ENCODE measurements at regions not wholly inside any gene's neighbourhood (a gene's known extent, or its start where the extent isn't known, plus 50 kb on each side); places are given as distances from the start of the nearest gene placed in this dataset.

- Histone ChIP-seq H2AFZ (no peak overlapping the region), H3K27ac (no peak overlapping the region), H3K27me3 (replicated peaks; ENCODE audit: insufficient read depth) (no peaks in the 10 kb centered on the region), H3K4me3 (no peak overlapping the region), H3K79me2 (ENCODE audit: insufficient read depth) (no peaks in the 10 kb centered on the region), H3K4me1 (ENCODE audit: insufficient read depth) (no peaks in the 10 kb centered on the region), H3K36me3 (ENCODE audit: low read depth) (no peaks in the 10 kb centered on the region), H3K9ac (no peak overlapping the region), H3K9me2 (ENCODE audit: insufficient read depth) (no peaks in the 10 kb centered on the region), H3K4me2 (ENCODE audit: unreplicated experiment) (no peak overlapping the region), H4K20me1 (ENCODE audit: insufficient read depth) (no peaks in the 10 kb centered on the region), H3K9me3 (ENCODE audit: low read depth) (no peaks in the 10 kb centered on the region), H3F3A (ENCODE audit: insufficient read depth) (no peaks in the 10 kb centered on the region)
- in situ Hi-C loops (cut with MboI) = no loop called here
- TF ChIP-seq EZH2 (IDR thresholded peaks at IDR 0.05; ENCODE audit: insufficient read depth, poor library complexity, severe bottlenecking) (no peak), EZH2phosphoT487 (IDR thresholded peaks at IDR 0.05; ENCODE audit: insufficient read depth, low read depth) (no peak)
- DNase-seq = no peak
Measured at GRCh38 chr1:72869873-72870272, 587.5 kb upstream of the NEGR1 start.

GRCh38 chr1:72869441-72869840 lies 587.1 kb upstream of the NEGR1 start:
- in situ Hi-C loops (cut with MboI) = no loop called here
- H3K27ac ChIP-seq = no peak overlapping the region
- no peak overlapping the region for H3K4me3 ChIP-seq
- H3K27me3 ChIP-seq (replicated peaks; ENCODE audit: insufficient read depth) = no peaks in the 10 kb centered on the region
- no peaks in the 10 kb centered on the region for H3K36me3 ChIP-seq (ENCODE audit: low read depth)
- H4K20me1 ChIP-seq (ENCODE audit: insufficient read depth) = no peaks in the 10 kb centered on the region
- no peak for TF ChIP-seq EZH2 (IDR thresholded peaks at IDR 0.05; ENCODE audit: insufficient read depth, poor library complexity, severe bottlenecking)
- TF ChIP-seq EZH2phosphoT487 (IDR thresholded peaks at IDR 0.05; ENCODE audit: insufficient read depth, low read depth) = no peak
- H3F3A ChIP-seq (ENCODE audit: insufficient read depth) = no peaks in the 10 kb centered on the region
- no peaks in the 10 kb centered on the region for H3K9me3 ChIP-seq (ENCODE audit: low read depth)
- H2AFZ ChIP-seq = no peak overlapping the region
- no peak overlapping the region for H3K9ac ChIP-seq
- no peak for DNase-seq
- H3K9me2 ChIP-seq (ENCODE audit: insufficient read depth) = no peaks in the 10 kb centered on the region
- H3K4me2 ChIP-seq (ENCODE audit: unreplicated experiment) = no peak overlapping the region
- no peaks in the 10 kb centered on the region for H3K4me1 ChIP-seq (ENCODE audit: insufficient read depth)
- no peaks in the 10 kb centered on the region for H3K79me2 ChIP-seq (ENCODE audit: insufficient read depth)

- Histone ChIP-seq H3K9ac (no peak overlapping the region), H3K27me3 (replicated peaks; ENCODE audit: insufficient read depth) (no peaks in the 10 kb centered on the region), H3K4me2 (ENCODE audit: unreplicated experiment) (no peak overlapping the region), H3K9me2 (ENCODE audit: insufficient read depth) (no peaks in the 10 kb centered on the region), H4K20me1 (ENCODE audit: insufficient read depth) (no peaks in the 10 kb centered on the region), H3K4me1 (ENCODE audit: insufficient read depth) (no peaks in the 10 kb centered on the region), H3K27ac (no peak overlapping the region), H3K4me3 (no peak overlapping the region), H2AFZ (no peak overlapping the region), H3K9me3 (ENCODE audit: low read depth) (no peaks in the 10 kb centered on the region), H3K79me2 (ENCODE audit: insufficient read depth) (no peaks in the 10 kb centered on the region), H3F3A (ENCODE audit: insufficient read depth) (no peaks in the 10 kb centered on the region), H3K36me3 (ENCODE audit: low read depth) (no peaks in the 10 kb centered on the region)
- 3% methylated on average over 4 of the region's 4 CpGs for WGBS, 2 experiments (ENCODE audit: low coverage in 1 of 2, low lambda C conversion rate in 2 of 2, missing lambda C conversion rate in 2 of 2)
- in situ Hi-C loops (cut with MboI) = no loop called here
- no peak for DNase-seq
- TF ChIP-seq EZH2 (IDR thresholded peaks at IDR 0.05; ENCODE audit: insufficient read depth, poor library complexity, severe bottlenecking) = no peak
- no peak for TF ChIP-seq EZH2phosphoT487 (IDR thresholded peaks at IDR 0.05; ENCODE audit: insufficient read depth, low read depth)
Measured at GRCh38 chr1:72851597-72851996, 569.3 kb upstream of the NEGR1 start.

GRCh38 chr1:72848997-72849396 lies 566.7 kb upstream of the NEGR1 start:
- H3K79me2 ChIP-seq (ENCODE audit: insufficient read depth) = no peaks in the 10 kb centered on the region
- in situ Hi-C loops (cut with MboI) = no loop called here
- H3K4me2 ChIP-seq (ENCODE audit: unreplicated experiment) = no peak overlapping the region
- DNase-seq = no peak
- no peak overlapping the region for H2AFZ ChIP-seq
- H3F3A ChIP-seq (ENCODE audit: insufficient read depth) = no peaks in the 10 kb centered on the region
- H3K27ac ChIP-seq = no peak overlapping the region
- no peak for TF ChIP-seq EZH2 (IDR thresholded peaks at IDR 0.05; ENCODE audit: insufficient read depth, poor library complexity, severe bottlenecking)
- no peak for TF ChIP-seq EZH2phosphoT487 (IDR thresholded peaks at IDR 0.05; ENCODE audit: insufficient read depth, low read depth)
- H3K9me3 ChIP-seq (ENCODE audit: low read depth) = no peaks in the 10 kb centered on the region
- 64 to 74% methylated on average over 3 of the region's 3 CpGs for WGBS, 2 experiments (ENCODE audit: low coverage in 1 of 2, low lambda C conversion rate in 2 of 2, missing lambda C conversion rate in 2 of 2)
- H3K9ac ChIP-seq = no peak overlapping the region
- no peaks in the 10 kb centered on the region for H3K27me3 ChIP-seq (replicated peaks; ENCODE audit: insufficient read depth)
- H4K20me1 ChIP-seq (ENCODE audit: insufficient read depth) = no peaks in the 10 kb centered on the region
- H3K36me3 ChIP-seq (ENCODE audit: low read depth) = no peaks in the 10 kb centered on the region
- no peaks in the 10 kb centered on the region for H3K9me2 ChIP-seq (ENCODE audit: insufficient read depth)
- no peak overlapping the region for H3K4me3 ChIP-seq
- H3K4me1 ChIP-seq (ENCODE audit: insufficient read depth) = no peaks in the 10 kb centered on the region

- no peaks in the 10 kb centered on the region for H3K9me3 ChIP-seq (ENCODE audit: low read depth)
- H3K4me3 ChIP-seq = no peak overlapping the region
- no peak overlapping the region for H3K9ac ChIP-seq
- H3K79me2 ChIP-seq (ENCODE audit: insufficient read depth) = no peaks in the 10 kb centered on the region
- H3K4me2 ChIP-seq (ENCODE audit: unreplicated experiment) = no peak overlapping the region
- H3K27me3 ChIP-seq (replicated peaks; ENCODE audit: insufficient read depth) = no peaks in the 10 kb centered on the region
- no peaks in the 10 kb centered on the region for H3F3A ChIP-seq (ENCODE audit: insufficient read depth)
- in situ Hi-C loops (cut with MboI) = no loop called here
- no peaks in the 10 kb centered on the region for H3K36me3 ChIP-seq (ENCODE audit: low read depth)
- H3K27ac ChIP-seq = no peak overlapping the region
- H3K4me1 ChIP-seq (ENCODE audit: insufficient read depth) = no peaks in the 10 kb centered on the region
- no peak for DNase-seq
- no peak for TF ChIP-seq EZH2phosphoT487 (IDR thresholded peaks at IDR 0.05; ENCODE audit: insufficient read depth, low read depth)
- no peak for TF ChIP-seq EZH2 (IDR thresholded peaks at IDR 0.05; ENCODE audit: insufficient read depth, poor library complexity, severe bottlenecking)
- H2AFZ ChIP-seq = no peak overlapping the region
- no peaks in the 10 kb centered on the region for H3K9me2 ChIP-seq (ENCODE audit: insufficient read depth)
- H4K20me1 ChIP-seq (ENCODE audit: insufficient read depth) = no peaks in the 10 kb centered on the region
- WGBS, 2 experiments (ENCODE audit: low coverage in 1 of 2, low lambda C conversion rate in 2 of 2, missing lambda C conversion rate in 2 of 2) = 49 to 57% methylated on average over 3 of the region's 3 CpGs
Measured at GRCh38 chr1:72847651-72848050, 565.3 kb upstream of the NEGR1 start.
